Motor neuron (in vitro differentiated cells): ENCODE measurements at regions not wholly inside any gene's neighbourhood (a gene's known extent, or its start where the extent isn't known, plus 50 kb on each side); places are given as distances from the start of the nearest gene placed in this dataset.

Experiments
- ATAC-seq, 8 experiments: fragments of 200-7000 bp; cut with Tn5 transposase; replicated peaks in 6 of 8; 2 replicates each; pipeline ENCODE4 v1.8.0; 2021; ENCODE audit warnings: mild to moderate bottlenecking in 8 of 8, moderate library complexity in 8 of 8
- H3K27ac ChIP-seq, 2 donors: fragments of 250-450 bp; sonication (Bioruptor Pico); 2 replicates each; pipeline ENCODE4 v1.9.0; 2021; ENCODE audit warnings: antibody characterized with exemption in 2 of 2, mild to moderate bottlenecking in 2 of 2, moderate library complexity in 1 of 2
- H3K4me1 ChIP-seq, 2 donors: fragments of 250-450 bp; sonication (Bioruptor Pico); replicated peaks in 1 of 2; 2 replicates each; pipeline ENCODE4 v1.6.1; 2021; ENCODE audit warnings: antibody characterized with exemption in 2 of 2, mild to moderate bottlenecking in 2 of 2, moderate library complexity in 1 of 2
- H3K4me3 ChIP-seq, 5 donors: fragments of 250-450 bp; sonication (Bioruptor Pico); 2 replicates each; pipeline ENCODE4 v1.9.0; 2021; ENCODE audit warnings: antibody characterized with exemption in 5 of 5, mild to moderate bottlenecking in 5 of 5, moderate library complexity in 4 of 5
- WGBS, 10 experiments: fragments of 450-650 bp; shearing (Covaris generic); methylation state at CpG; one replicate each; pipeline ENCODE4 v1.0.0; 2022; 5-methylcytosine and 5-hydroxymethylcytosine counted together
- in situ Hi-C, 9 experiments: fragments of 400-800 bp; cut with MboI; loops; one replicate each; pipeline ENCODE4 v1.15.0; 2021; ENCODE audit warnings: low sequenced_read_pairs in 9 of 9, low pct_unique_long_range_greater_than_20kb in 2 of 9; ENCODE audit not compliant: unreplicated experiment in 9 of 9

- in situ Hi-C loops = no loop called here
- 33 to 100% (median 89%) methylated on average over 1 to 2 of the region's 2 CpGs for WGBS, 10 experiments
Measured at GRCh38 chr20:16167423-16168130, 405.7 kb downstream of the KIF16B start.

GRCh38 chr20:16166737-16167136 is 406.5 kb downstream of the KIF16B start:
- ATAC-seq = no peak
- 13 to 100% (median 88%) methylated on average over 1 to 6 of the region's 6 CpGs; no CpG with 5 or more reads in 2 of the 10 experiments for WGBS, 10 experiments
- no peak overlapping the region for H3K4me3 ChIP-seq
- no peaks in the 10 kb centered on the region for H3K4me1 ChIP-seq
- H3K27ac ChIP-seq = no peak overlapping the region
- in situ Hi-C loops = no loop called here

More at GRCh38 chr20:16167423-16168130, 405.7 kb downstream of the KIF16B start:
- no peak overlapping the region for H3K27ac ChIP-seq
- no peak for ATAC-seq
- no peaks in the 10 kb centered on the region for H3K4me1 ChIP-seq
- no peak overlapping the region for H3K4me3 ChIP-seq

DNA sequence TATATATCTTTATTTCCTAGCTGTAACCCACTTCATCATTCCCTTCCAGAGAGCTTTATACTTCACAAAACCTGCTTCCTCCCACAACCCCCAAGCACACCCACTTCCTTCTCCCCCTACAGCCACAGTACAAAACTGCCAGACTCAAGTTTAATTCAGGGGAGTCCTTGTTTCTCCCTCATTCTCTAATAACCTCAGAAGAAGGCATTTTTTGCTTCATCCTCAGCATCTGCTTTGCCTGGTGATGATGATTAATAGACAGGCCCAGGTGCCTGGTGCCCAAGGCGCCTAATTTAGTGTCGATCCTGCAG is 414.3 kb downstream of the KIF16B start:
- no peaks in the 10 kb centered on the region for H3K4me1 ChIP-seq
- no peak overlapping the region for H3K27ac ChIP-seq
- 69 to 100% (median 96%) methylated on average over 1 to 2 of the region's 2 CpGs; no CpG with 5 or more reads in 7 of the 10 experiments for WGBS, 10 experiments
- no peak overlapping the region for H3K4me3 ChIP-seq
- in situ Hi-C loops = no loop called here
- no peak for ATAC-seq

- no peak overlapping the region for H3K27ac ChIP-seq
- no peak overlapping the region for H3K4me3 ChIP-seq
- no peak for ATAC-seq
- in situ Hi-C loops = no loop called here
- 8 to 86% (median 70%) methylated on average over 2 to 11 of the region's 11 CpGs for WGBS, 10 experiments
- no peaks in the 10 kb centered on the region for H3K4me1 ChIP-seq
Measured at GRCh38 chr20:16158090-16158975, 414.9 kb downstream of the KIF16B start.

DNA sequence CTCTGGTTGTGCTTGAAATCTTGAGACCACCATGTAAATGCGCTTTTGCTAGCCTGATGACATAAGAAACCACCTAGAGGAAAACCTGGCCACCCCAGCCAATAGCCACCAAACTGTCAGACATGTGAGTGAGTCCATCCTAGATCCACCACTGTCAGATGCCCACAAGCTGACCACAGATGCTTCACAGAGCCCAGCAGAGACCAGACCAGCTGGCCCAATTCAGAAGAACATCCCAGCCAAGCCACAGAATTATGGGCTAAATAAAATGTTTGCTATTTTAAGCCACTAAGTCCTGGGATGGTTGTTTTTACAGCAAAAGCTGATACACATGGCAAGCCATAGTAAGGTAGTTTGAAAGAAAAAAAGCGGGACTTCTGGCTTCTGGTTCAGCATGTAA is 425.3 kb downstream of the KIF16B start:
- H3K27ac ChIP-seq = no peak overlapping the region
- no peak overlapping the region for H3K4me3 ChIP-seq
- no peak for ATAC-seq
- WGBS, 10 experiments = 0 to 100% (median 67%) methylated on average over 1 to 2 of the region's 2 CpGs; no CpG with 5 or more reads in 2 of the 10 experiments
- no peaks in the 10 kb centered on the region for H3K4me1 ChIP-seq
- in situ Hi-C loops = no loop called here

DNA sequence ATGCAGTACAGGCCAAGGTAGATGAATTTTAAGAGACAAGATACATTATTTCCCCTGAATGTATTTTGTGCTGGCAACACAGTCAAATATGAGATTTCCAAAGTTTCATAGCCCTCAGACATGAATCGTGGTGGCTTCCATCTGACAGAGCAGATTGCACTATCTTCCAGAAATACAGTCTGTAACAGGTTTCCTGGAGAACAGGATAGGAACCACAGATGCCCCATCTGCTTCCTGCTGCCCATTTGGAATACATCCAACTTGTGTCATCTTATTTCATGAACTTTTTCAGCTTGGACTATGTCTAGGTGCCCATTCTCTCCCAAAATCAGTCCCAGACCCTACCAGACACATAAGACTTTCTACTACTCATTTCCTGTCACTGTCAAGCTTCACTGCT is 426.0 kb downstream of the KIF16B start:
- no peak overlapping the region for H3K27ac ChIP-seq
- ATAC-seq = no peak

GRCh38 chr20:16145919-16146318 is 427.3 kb downstream of the KIF16B start:
- Histone ChIP-seq H3K4me3 (no peak overlapping the region), H3K4me1 (no peaks in the 10 kb centered on the region), H3K27ac (no peak overlapping the region)
- ATAC-seq = no peak
- in situ Hi-C loops = no loop called here
- WGBS, 10 experiments = 70 to 100% (median 89%) methylated on average over 1 of the region's 1 CpG; no CpG with 5 or more reads in 5 of the 10 experiments

More for the DNA sequence above, 426.0 kb downstream of the KIF16B start:
- 0 to 60% (median 41%) methylated on average over 1 of the region's 1 CpG; no CpG with 5 or more reads in 6 of the 10 experiments for WGBS, 10 experiments
- in situ Hi-C loops = no loop called here
- no peak overlapping the region for H3K4me3 ChIP-seq
- H3K4me1 ChIP-seq = no peaks in the 10 kb centered on the region

DNA sequence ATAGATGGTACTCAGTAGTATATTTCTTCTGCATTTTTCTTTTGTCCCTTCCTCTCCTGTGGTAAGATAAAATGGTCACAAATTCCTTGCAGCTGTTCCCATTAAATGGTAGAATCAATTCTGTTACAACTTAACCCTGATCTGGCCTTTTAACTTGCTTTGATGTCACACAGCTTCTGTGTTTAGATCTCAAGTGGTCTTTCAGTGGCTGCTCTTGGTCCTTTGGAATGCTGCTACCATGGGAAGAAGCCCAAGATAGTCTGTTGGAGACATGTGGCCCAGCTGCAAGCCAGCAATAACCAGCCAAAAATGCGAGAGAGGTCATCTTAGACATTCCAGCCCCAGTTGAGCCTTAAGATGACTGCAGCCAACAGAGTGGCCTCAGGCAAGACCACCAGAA is 429.7 kb downstream of the KIF16B start:
- WGBS, 10 experiments = 0 to 100% (median 50%) methylated on average over 1 of the region's 1 CpG; no CpG with 5 or more reads in 6 of the 10 experiments
- ATAC-seq = no peak
- Histone ChIP-seq H3K27ac (no peak overlapping the region), H3K4me1 (no peaks in the 10 kb centered on the region), H3K4me3 (no peak overlapping the region)
- in situ Hi-C loops = no loop called here

DNA sequence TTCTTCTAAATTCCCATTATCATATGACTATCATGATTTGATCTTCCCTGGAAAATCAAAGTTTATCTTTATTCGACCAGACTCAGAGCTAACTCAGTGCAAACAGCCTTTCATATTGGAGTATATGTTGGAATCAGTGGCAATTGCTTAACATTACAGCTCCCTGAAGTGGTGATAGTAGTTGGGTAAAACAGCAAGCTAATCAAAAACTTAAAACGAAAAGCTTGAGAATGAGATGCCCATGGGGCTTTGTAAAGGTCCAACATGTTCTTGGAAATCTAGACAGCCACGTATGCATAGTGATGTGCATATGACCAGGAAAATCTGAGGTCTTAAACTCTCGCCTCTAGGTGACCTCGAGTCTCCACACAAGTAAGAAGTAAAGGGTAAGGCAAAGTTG is 437.6 kb downstream of the KIF16B start:
- H3K4me1 ChIP-seq = no peaks in the 10 kb centered on the region
- no peak for ATAC-seq
- no peak overlapping the region for H3K4me3 ChIP-seq
- in situ Hi-C loops = no loop called here
- WGBS, 10 experiments = 28 to 88% (median 69%) methylated on average over 1 to 5 of the region's 5 CpGs; no CpG with 5 or more reads in 1 of the 10 experiments
- H3K27ac ChIP-seq = no peak overlapping the region

GRCh38 chr20:16132036-16132798 is 441.0 kb downstream of the KIF16B start:
- no peaks in the 10 kb centered on the region for H3K4me1 ChIP-seq
- in situ Hi-C loops = no loop called here
- WGBS, 10 experiments = 7 to 100% (median 69%) methylated on average over 1 to 2 of the region's 3 CpGs; no CpG with 5 or more reads in 2 of the 10 experiments
- no peak for ATAC-seq
- no peak overlapping the region for H3K27ac ChIP-seq
- H3K4me3 ChIP-seq = no peak overlapping the region

DNA sequence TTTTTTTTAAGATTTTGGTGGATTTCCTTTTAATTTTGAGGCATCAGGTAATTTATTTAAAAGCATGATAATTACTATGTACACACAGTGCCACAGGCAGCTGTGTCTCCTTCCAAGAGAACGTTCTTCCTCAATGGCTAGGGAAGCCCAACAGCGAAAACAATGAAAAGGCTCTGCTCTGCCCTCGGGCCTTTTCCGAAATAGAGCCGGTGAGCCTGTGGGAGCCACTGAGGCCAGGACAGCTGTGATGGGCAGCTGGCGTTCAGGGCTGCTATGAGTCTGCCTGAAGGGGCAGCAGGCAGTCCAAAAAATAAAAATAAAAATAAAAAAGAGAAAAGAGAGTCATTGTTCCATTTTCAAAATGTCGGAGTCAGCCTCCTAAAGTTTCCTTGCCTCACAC is 443.8 kb downstream of the KIF16B start:
- 9 to 100% (median 76%) methylated on average over 1 to 7 of the region's 7 CpGs; no CpG with 5 or more reads in 1 of the 10 experiments for WGBS, 10 experiments
- in situ Hi-C loops = no loop called here
- Histone ChIP-seq H3K4me3 (no peak overlapping the region), H3K27ac (no peak overlapping the region), H3K4me1 (no peaks in the 10 kb centered on the region)
- ATAC-seq = no peak

GRCh38 chr20:16128538-16129106 is 444.6 kb downstream of the KIF16B start:
- no peak overlapping the region for H3K27ac ChIP-seq
- no peak for ATAC-seq
- H3K4me1 ChIP-seq = no peaks in the 10 kb centered on the region
- in situ Hi-C loops = no loop called here
- H3K4me3 ChIP-seq = no peak overlapping the region
- WGBS, 10 experiments = 20 to 100% (median 81%) methylated on average over 1 of the region's 2 CpGs; no CpG with 5 or more reads in 6 of the 10 experiments

DNA sequence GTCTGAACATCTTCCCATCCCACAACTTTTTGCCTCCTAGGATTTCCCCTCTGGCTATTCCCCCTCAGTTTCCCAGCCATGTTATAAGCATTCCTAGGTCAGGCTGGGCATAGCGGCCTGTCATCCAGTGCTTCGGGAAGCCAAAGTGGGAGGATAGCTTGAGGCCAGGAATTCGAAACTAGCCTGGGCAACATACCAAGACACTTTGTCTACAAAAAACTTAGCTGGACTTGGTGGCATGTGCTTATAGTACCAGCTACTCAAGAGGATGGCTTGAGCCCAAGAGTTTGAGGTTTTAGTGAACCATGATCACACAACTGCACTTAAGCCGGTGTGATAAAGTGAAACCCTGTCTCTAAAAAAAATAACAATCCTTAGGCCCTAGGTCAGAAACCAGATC is 447.4 kb downstream of the KIF16B start:
- WGBS, 10 experiments = 21 to 100% (median 100%) methylated on average over 1 to 3 of the region's 4 CpGs; no CpG with 5 or more reads in 3 of the 10 experiments
- H3K4me1 ChIP-seq = no peaks in the 10 kb centered on the region
- no peak for ATAC-seq

More for the DNA sequence above, 447.4 kb downstream of the KIF16B start:
- in situ Hi-C loops = no loop called here
- no peak overlapping the region for H3K4me3 ChIP-seq
- no peak overlapping the region for H3K27ac ChIP-seq
